SK-N-SH (cell line): ENCODE measurements at regions not wholly inside any gene's neighbourhood (a gene's known extent, or its start where the extent isn't known, plus 50 kb on each side); places are given as distances from the start of the nearest gene placed in this dataset.

Experiments
- CTCF ChIA-PET: fragments of 300-600, 350-600 bp; formaldehyde crosslinking; extraction: SDS; loops from one replicate; lab custom pipeline; 2021; lab: Yijun Ruan, JAX
- POLR2A ChIA-PET: fragments of 350-600 bp; sonication (Branson Sonifier 250); formaldehyde crosslinking; extraction: SDS; loops from one replicate; lab custom pipeline; 2020; ENCODE audit warnings: antibody characterized with exemption, inconsistent platforms; lab: Yijun Ruan, JAX
- DNase-seq: peaks from one replicate; pipeline ENCODE4 v3.0.0; 2012
- H2AFZ ChIP-seq: fragments of 200-600 bp; sonication (generic); 2 replicates; pipeline ENCODE4 v1.8.1; 2016; ENCODE audit warnings: antibody characterized with exemption, mild to moderate bottlenecking, low read depth
- H3F3A ChIP-seq: fragments of 200-600 bp; sonication (generic); replicated peaks from 2 replicates; pipeline ENCODE3; 2016; ENCODE audit warnings: antibody characterized with exemption, mild to moderate bottlenecking; ENCODE audit not compliant: insufficient read depth
- H3K27ac ChIP-seq, 2 experiments: fragments of 200-500 bp in 1 of 2; fragments of 200-600 bp in 1 of 2; sonication (Bioruptor generic) in 1 of 2; sonication (generic), shearing (Covaris generic) in 1 of 2; 2 replicates each; pipeline versions ENCODE4 v1.5.1 to v1.6.1; 2014 to 2016; ENCODE audit warnings: low read depth in 2 of 2, inconsistent platforms in 1 of 2, low read length in 1 of 2, mild to moderate bottlenecking in 1 of 2, mixed read lengths in 1 of 2
- H3K27me3 ChIP-seq: fragments of 200-600 bp; sonication (generic), shearing (Covaris generic); 2 replicates; pipeline ENCODE4 v1.6.1; 2016; ENCODE audit warnings: mixed run types; ENCODE audit not compliant: insufficient read depth
- H3K36me3 ChIP-seq, 2 experiments: fragments of 200-500 bp in 1 of 2; fragments of 200-600 bp in 1 of 2; sonication (Bioruptor generic) in 1 of 2; sonication (generic) in 1 of 2; replicated peaks in 1 of 2; 2 replicates each; pipeline versions ENCODE3 to v1.5.1; 2014 to 2016; ENCODE audit warnings: low read length in 1 of 2, mild to moderate bottlenecking in 1 of 2; ENCODE audit not compliant: insufficient read depth in 2 of 2, control insufficient read depth in 1 of 2
- H3K4me1 ChIP-seq, 2 experiments: fragments of 200-500 bp in 1 of 2; fragments of 200-600 bp in 1 of 2; sonication (Bioruptor generic) in 1 of 2; sonication (generic), shearing (Covaris generic) in 1 of 2; 2 replicates each; pipeline versions ENCODE4 v1.5.1 to v1.6.1; 2014 to 2016; ENCODE audit warnings: low read depth in 1 of 2, low read length in 1 of 2, mixed run types in 1 of 2; ENCODE audit not compliant: insufficient read depth in 2 of 2, control insufficient read depth in 1 of 2
- H3K4me2 ChIP-seq: fragments of 200-600 bp; sonication (generic), shearing (Covaris generic); 2 replicates; pipeline ENCODE4 v1.6.1; 2017; ENCODE audit warnings: mixed run types
- H3K4me3 ChIP-seq, 2 experiments: fragments of 200-500 bp in 1 of 2; fragments of 200-600 bp in 1 of 2; sonication (Bioruptor generic) in 1 of 2; sonication (generic), shearing (Covaris generic) in 1 of 2; 2 replicates each; pipeline versions ENCODE4 v1.5.1 to v1.8.1; 2014 to 2016; ENCODE audit warnings: low read depth in 2 of 2, inconsistent platforms in 1 of 2, low read length in 1 of 2, mild to moderate bottlenecking in 1 of 2, mixed read lengths in 1 of 2, moderate library complexity in 1 of 2
- H3K79me2 ChIP-seq: fragments of 200-600 bp; sonication (generic); 2 replicates; pipeline ENCODE4 v1.8.1; 2017; ENCODE audit warnings: mild to moderate bottlenecking; ENCODE audit not compliant: insufficient read depth
- H3K9ac ChIP-seq: fragments of 200-600 bp; sonication (generic); 2 replicates; pipeline ENCODE4 v1.6.1; 2017; ENCODE audit warnings: mixed run types
- H3K9me2 ChIP-seq: fragments of 200-600 bp; sonication (generic); 2 replicates; pipeline ENCODE4 v1.6.1; 2017; ENCODE audit warnings: mixed run types
- H3K9me3 ChIP-seq: fragments of 200-600 bp; sonication (generic); 2 replicates; pipeline ENCODE4 v1.6.1; 2017; ENCODE audit warnings: mixed run types, mild to moderate bottlenecking, moderate library complexity
- H4K20me1 ChIP-seq: fragments of 200-600 bp; sonication (generic); 2 replicates; pipeline ENCODE4 v1.6.1; 2017; ENCODE audit warnings: mild to moderate bottlenecking, mixed run types; ENCODE audit not compliant: insufficient read depth
- CTCF ChIP-seq: fragments of 200-600 bp; sonication (generic); IDR thresholded peaks from 2 replicates; pipeline ENCODE4 v1.6.1; 2017; ENCODE audit warnings: antibody characterized with exemption, mild to moderate bottlenecking, moderate library complexity
- FOXJ3 ChIP-seq: sonication (generic); formaldehyde crosslinking; IDR thresholded peaks from 2 replicates; pipeline ENCODE4 v1.5.1; 2020; ENCODE audit warnings: mild to moderate bottlenecking, missing genetic modification reagents
- GATA2 ChIP-seq: sonication (generic); formaldehyde crosslinking; IDR thresholded peaks from 2 replicates; pipeline ENCODE4 v1.5.0; 2020; ENCODE audit warnings: mild to moderate bottlenecking, missing genetic modification reagents
- JUND ChIP-seq: IDR thresholded peaks from 2 replicates; pipeline ENCODE4 v1.4.0; 2012
- MEF2A ChIP-seq: IDR thresholded peaks from 2 replicates; pipeline ENCODE4 v1.4.0; 2012; ENCODE audit warnings: low read depth, borderline replicate concordance
- MXI1 ChIP-seq: IDR thresholded peaks from 2 replicates; pipeline ENCODE4 v1.6.1; 2012; ENCODE audit warnings: mild to moderate bottlenecking, low read depth, low read length, improper control_type of control experiment
- PBX3 ChIP-seq: IDR thresholded peaks from 2 replicates; pipeline ENCODE4; 2012
- RAD21 ChIP-seq: IDR thresholded peaks from 2 replicates; pipeline ENCODE4 v1.6.1; 2012; ENCODE audit warnings: mild to moderate bottlenecking, low read length
- REST ChIP-seq: IDR thresholded peaks from 2 replicates; pipeline ENCODE4 v1.6.1; 2012; ENCODE audit warnings: mild to moderate bottlenecking, low read depth, low read length, moderate library complexity
- RFX5 ChIP-seq: IDR thresholded peaks from 2 replicates; pipeline ENCODE4 v1.6.1; 2012; ENCODE audit warnings: mild to moderate bottlenecking, improper control_type of control experiment, low read length
- RXRA ChIP-seq: IDR thresholded peaks from 2 replicates; pipeline ENCODE4 v1.4.0; 2012; ENCODE audit warnings: low read depth, mild to moderate bottlenecking, borderline replicate concordance
- SIN3A ChIP-seq: IDR thresholded peaks from 2 replicates; pipeline ENCODE4 v1.6.1; 2012; ENCODE audit warnings: low read depth, mild to moderate bottlenecking, low read length, moderate library complexity, borderline replicate concordance
- SMC3 ChIP-seq: IDR thresholded peaks from 2 replicates; pipeline ENCODE4 v1.6.1; 2012; ENCODE audit warnings: low read depth, low read length, improper control_type of control experiment
- TAF1 ChIP-seq: IDR thresholded peaks from 2 replicates; pipeline ENCODE4 v1.6.1; 2012; ENCODE audit warnings: low read depth, mild to moderate bottlenecking, low read length, moderate library complexity, borderline replicate concordance
- USF1 ChIP-seq: IDR thresholded peaks from 2 replicates; pipeline ENCODE4 v1.4.0; 2012; ENCODE audit warnings: low read depth, borderline replicate concordance
- USF2 ChIP-seq: fragments of 150-350 bp; IDR thresholded peaks from 2 replicates; pipeline ENCODE4 v1.6.1; 2017; ENCODE audit warnings: antibody characterized with exemption, low read length, low read depth, borderline replicate concordance
- YY1 ChIP-seq: IDR thresholded peaks from 2 replicates; pipeline ENCODE4 v1.4.0; 2012; ENCODE audit warnings: low read depth, mild to moderate bottlenecking
- WGBS: methylation state at CpG from one replicate; pipeline ENCODE4 v1.1.6; 2017; ENCODE audit warnings: low lambda C conversion rate; 5-methylcytosine and 5-hydroxymethylcytosine counted together

GRCh38 chr13:64471916-64472315, 2758.2 kb downstream of the PCDH9 start:
- peak; percentile 22 for DNase-seq
- Histone ChIP-seq H3K36me3 (no peaks in the 10 kb centered on the region), H3K79me2 (no peaks in the 10 kb centered on the region), H3F3A (no peaks in the 10 kb centered on the region), H3K9me3 (no peaks in the 10 kb centered on the region), H3K4me1 (no peaks in the 10 kb centered on the region; a peak in 2 of 4 replicates), H3K9me2 (no peaks in the 10 kb centered on the region; the same call in 1 of the 2 replicates), H2AFZ (0 out of 2 replicates have a peak overlapping the region, but pooled peaks have one; percentile 44), H3K4me2 (no peak overlapping the region), H3K27me3 (no peaks in the 10 kb centered on the region), H4K20me1 (no peaks in the 10 kb centered on the region), H3K9ac (no peak overlapping the region), H3K27ac (peak overlapping the region in 1 of 2 experiments; percentile 11; a peak in 1 of 4 replicates), H3K4me3 (no peak overlapping the region)
- 59% methylated on average over 2 of the region's 2 CpGs for WGBS
- ChIA-PET CTCF (interaction anchor here (0.6 to 1.6 kb wide), 19 partner anchors 9 to 1188 kb away, joined by 3 to 5 read pairs (median 3); no protein-coding TSS in a partner anchor), POLR2A (no interaction called here)
- peak; percentile 80 for TF ChIP-seq CTCF
- peak; percentile 66 for TF ChIP-seq SMC3
- peak; percentile 90 for TF ChIP-seq RAD21
- TF ChIP-seq GATA2 (CRISPR knock-in tag), result no peak

- Histone ChIP-seq H3K79me2 (no peaks in the 10 kb centered on the region), H3K4me2 (no peak overlapping the region), H3K4me3 (no peak overlapping the region), H3K4me1 (no peaks in the 10 kb centered on the region; a peak in 2 of 4 replicates), H3K9me2 (no peaks in the 10 kb centered on the region; the same call in 1 of the 2 replicates), H2AFZ (peak overlapping the region; percentile 58; the same call in 1 of the 2 replicates), H3K27ac (no peak overlapping the region), H3K9me3 (no peaks in the 10 kb centered on the region), H4K20me1 (no peaks in the 10 kb centered on the region), H3K27me3 (no peaks in the 10 kb centered on the region), H3K36me3 (no peaks in the 10 kb centered on the region), H3K9ac (no peak overlapping the region), H3F3A (no peaks in the 10 kb centered on the region)
- WGBS, result 81% methylated on average over 1 of the region's 1 CpG
- no peak for DNase-seq
- CTCF ChIA-PET, result interaction anchor here (1.6 kb wide), 1 partner anchor 14 kb away, joined by 4 read pairs; no protein-coding TSS in a partner anchor
- POLR2A ChIA-PET, result no interaction called here
- TF ChIP-seq MXI1 (no peak), MEF2A (no peak), RFX5 (no peak), FOXJ3 (CRISPR knock-in tag) (no peak), GATA2 (CRISPR knock-in tag) (no peak), SIN3A (no peak), SMC3 (no peak), PBX3 (no peak), USF1 (no peak), TAF1 (no peak), RXRA (no peak), USF2 (no peak), YY1 (no peak), REST (no peak), JUND (no peak)
Measured at GRCh38 chr13:64470751-64471150, 2759.4 kb downstream of the PCDH9 start.
